ENCODE measurements at regions not wholly inside any gene's neighbourhood (a gene's known extent, or its start where the extent isn't known, plus 50 kb on each side); places are given as distances from the start of the nearest gene placed in this dataset.

DNA sequence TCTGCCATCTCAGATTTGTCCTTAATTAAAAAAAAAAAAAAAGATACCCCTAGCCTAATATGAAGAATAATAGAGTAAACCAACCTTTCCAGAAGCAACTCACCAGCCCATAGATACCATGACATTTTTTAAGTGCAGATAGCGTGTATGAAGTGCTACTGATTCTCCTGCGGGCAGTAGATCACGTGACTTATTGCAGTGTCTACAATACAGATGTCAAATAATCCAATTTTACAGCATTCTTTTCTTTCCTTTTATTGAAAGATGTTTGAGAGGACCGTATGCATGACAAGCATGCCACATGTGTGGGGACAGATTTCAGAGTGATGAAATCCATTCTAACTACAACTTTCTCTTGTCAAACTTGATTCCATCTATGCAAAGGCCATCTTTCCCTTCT is 232.9 kb upstream of the SP4 start:
- DNase-seq (ENCODE audit: insufficient read length, low spot score) (no peak), FAIRE-seq (no peak)
- TF ChIP-seq TAF1 (IDR thresholded peaks at IDR 0.05; ENCODE audit: low read depth, low read length): no peak
- no peak for TF ChIP-seq POLR2A (IDR thresholded peaks at IDR 0.05; ENCODE audit: low read depth, low read length)
- TF ChIP-seq PAX5 (IDR thresholded peaks at IDR 0.05; ENCODE audit: insufficient read depth, low read length, severe bottlenecking): no peak
- TF ChIP-seq POU2F2 (IDR thresholded peaks at IDR 0.05; ENCODE audit: low read depth, low read length): no peak
- no peak for TF ChIP-seq POLR2AphosphoS5 (IDR thresholded peaks at IDR 0.05; ENCODE audit: low read depth, low read length)
- no peak for TF ChIP-seq SPI1 (IDR thresholded peaks at IDR 0.05; ENCODE audit: low read depth, low read length)

DNA sequence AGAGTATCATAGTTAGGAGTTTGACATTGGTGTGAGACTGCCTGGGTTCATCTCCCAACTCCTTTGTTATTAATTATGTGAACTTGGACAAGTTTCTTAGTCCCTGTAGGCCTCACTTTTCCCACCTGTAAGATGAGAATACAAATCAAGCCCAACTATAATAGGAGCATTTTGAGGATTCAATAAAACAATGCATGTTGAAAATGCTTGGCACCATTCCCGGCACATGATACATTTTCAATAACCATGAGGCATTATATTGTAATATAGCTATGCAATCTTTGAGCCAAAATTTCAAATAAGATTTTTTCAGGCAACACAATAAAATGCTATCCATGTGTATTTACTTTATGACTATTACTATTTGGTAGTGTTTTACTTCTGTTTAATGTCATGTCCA is 229.0 kb upstream of the SP4 start:
- FAIRE-seq (no peak), DNase-seq (ENCODE audit: insufficient read length, low spot score) (no peak)
- TF ChIP-seq TAF1 (IDR thresholded peaks at IDR 0.05; ENCODE audit: low read depth, low read length) (no peak), POU2F2 (IDR thresholded peaks at IDR 0.05; ENCODE audit: low read depth, low read length) (no peak), POLR2A (IDR thresholded peaks at IDR 0.05; ENCODE audit: low read depth, low read length) (no peak), SPI1 (IDR thresholded peaks at IDR 0.05; ENCODE audit: low read depth, low read length) (no peak), POLR2AphosphoS5 (IDR thresholded peaks at IDR 0.05; ENCODE audit: low read depth, low read length) (no peak), PAX5 (IDR thresholded peaks at IDR 0.05; ENCODE audit: insufficient read depth, low read length, severe bottlenecking) (no peak)

DNA sequence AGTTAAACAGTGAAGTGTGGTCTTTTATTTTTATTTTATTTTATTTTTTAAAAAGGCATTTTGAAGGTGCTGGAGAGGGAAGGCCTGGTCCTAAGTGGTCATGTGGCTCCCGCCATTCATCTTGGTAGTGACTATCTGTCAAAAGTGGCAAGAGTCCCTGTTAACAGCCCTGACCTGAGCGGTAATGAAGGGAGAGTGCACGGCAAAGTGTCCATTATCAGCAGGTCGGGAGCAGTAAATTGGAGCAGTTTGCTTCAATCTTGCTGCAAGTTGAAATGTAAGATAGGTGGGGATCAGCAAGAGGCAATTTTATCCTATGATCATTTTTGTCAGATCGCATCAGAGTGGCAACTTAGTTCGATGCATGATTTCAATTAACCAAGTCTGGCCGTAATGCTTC is 227.4 kb upstream of the SP4 start:
- DNase-seq (ENCODE audit: insufficient read length, low spot score) (no peak), FAIRE-seq (no peak)
- TF ChIP-seq TAF1 (IDR thresholded peaks at IDR 0.05; ENCODE audit: low read depth, low read length): no peak
- no peak for TF ChIP-seq PAX5 (IDR thresholded peaks at IDR 0.05; ENCODE audit: insufficient read depth, low read length, severe bottlenecking)
- TF ChIP-seq POLR2A (IDR thresholded peaks at IDR 0.05; ENCODE audit: low read depth, low read length): no peak
- TF ChIP-seq POU2F2 (IDR thresholded peaks at IDR 0.05; ENCODE audit: low read depth, low read length): no peak
- TF ChIP-seq POLR2AphosphoS5 (IDR thresholded peaks at IDR 0.05; ENCODE audit: low read depth, low read length): no peak
- TF ChIP-seq SPI1 (IDR thresholded peaks at IDR 0.05; ENCODE audit: low read depth, low read length): no peak

DNA sequence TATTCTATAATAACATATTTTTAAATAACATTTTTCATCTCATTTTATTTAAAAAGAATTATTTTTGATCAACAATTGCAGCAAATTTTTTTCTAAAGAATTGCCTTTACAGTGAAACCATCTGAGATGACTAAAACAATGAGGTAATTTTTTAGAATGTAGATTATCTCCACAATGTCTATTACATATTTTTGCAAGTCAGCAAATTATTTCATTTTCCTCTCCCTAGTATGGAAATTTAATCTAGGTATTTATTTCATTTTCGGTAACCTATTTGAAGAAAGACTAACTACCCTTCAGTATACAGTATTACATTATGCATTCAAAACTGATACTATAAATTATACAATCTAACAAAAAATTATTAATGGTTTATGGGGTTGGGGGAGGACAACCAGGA is 213.2 kb upstream of the SP4 start:
- FAIRE-seq (no peak), DNase-seq (ENCODE audit: insufficient read length, low spot score) (no peak)
- TF ChIP-seq POLR2A (IDR thresholded peaks at IDR 0.05; ENCODE audit: low read depth, low read length) (no peak), SPI1 (IDR thresholded peaks at IDR 0.05; ENCODE audit: low read depth, low read length) (no peak), POLR2AphosphoS5 (IDR thresholded peaks at IDR 0.05; ENCODE audit: low read depth, low read length) (no peak), POU2F2 (IDR thresholded peaks at IDR 0.05; ENCODE audit: low read depth, low read length) (no peak), TAF1 (IDR thresholded peaks at IDR 0.05; ENCODE audit: low read depth, low read length) (no peak), PAX5 (IDR thresholded peaks at IDR 0.05; ENCODE audit: insufficient read depth, low read length, severe bottlenecking) (no peak)

DNA sequence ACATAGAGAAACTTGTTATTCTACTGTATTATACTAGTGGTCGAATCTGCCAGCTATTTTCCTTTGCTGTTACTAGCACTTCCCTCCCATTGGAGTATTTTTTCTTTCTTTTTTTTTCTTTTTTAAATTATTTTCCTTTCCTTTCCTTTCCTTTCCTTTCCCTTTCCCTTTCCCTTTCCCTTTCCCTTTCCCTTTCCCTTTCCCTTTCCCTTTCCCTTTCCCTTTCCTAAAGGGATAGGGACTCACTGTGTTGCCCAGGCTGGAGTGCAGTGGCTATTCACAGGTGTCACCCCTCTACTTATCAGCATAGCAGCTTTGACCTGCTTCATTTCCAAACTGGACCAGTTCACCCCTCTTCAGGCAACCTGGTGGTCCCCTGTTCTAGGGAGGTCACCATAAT is 212.6 kb upstream of the SP4 start:
- DNase-seq (ENCODE audit: insufficient read length, low spot score) (no peak), FAIRE-seq (no peak)
- TF ChIP-seq SPI1 (IDR thresholded peaks at IDR 0.05; ENCODE audit: low read depth, low read length): no peak

DNA sequence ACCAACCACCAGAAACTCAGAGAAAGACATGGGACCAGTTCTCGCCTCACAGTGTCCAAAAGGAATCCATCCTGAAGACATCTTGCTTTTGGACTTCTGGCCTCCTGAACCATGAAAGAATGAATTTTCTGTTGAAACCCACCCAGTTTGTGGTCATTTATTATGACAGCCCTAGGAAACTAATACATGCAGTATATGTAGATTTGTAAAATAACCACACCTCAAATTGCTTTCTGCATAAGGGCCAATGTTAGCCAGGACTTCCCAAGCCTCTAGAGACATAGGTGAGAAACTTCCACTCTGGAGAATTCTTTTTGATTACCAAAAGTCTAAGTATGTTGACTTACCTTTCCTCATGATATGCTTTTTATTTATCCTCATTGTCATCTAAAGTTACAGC is 210.5 kb upstream of the SP4 start:
- TF ChIP-seq POLR2AphosphoS5 (IDR thresholded peaks at IDR 0.05; ENCODE audit: low read depth, low read length) (no peak), POU2F2 (IDR thresholded peaks at IDR 0.05; ENCODE audit: low read depth, low read length) (no peak), SPI1 (IDR thresholded peaks at IDR 0.05; ENCODE audit: low read depth, low read length) (no peak), TAF1 (IDR thresholded peaks at IDR 0.05; ENCODE audit: low read depth, low read length) (no peak), PAX5 (IDR thresholded peaks at IDR 0.05; ENCODE audit: insufficient read depth, low read length, severe bottlenecking) (no peak), POLR2A (IDR thresholded peaks at IDR 0.05; ENCODE audit: low read depth, low read length) (no peak)
- no peak for FAIRE-seq
- DNase-seq (ENCODE audit: insufficient read length, low spot score): no peak

DNA sequence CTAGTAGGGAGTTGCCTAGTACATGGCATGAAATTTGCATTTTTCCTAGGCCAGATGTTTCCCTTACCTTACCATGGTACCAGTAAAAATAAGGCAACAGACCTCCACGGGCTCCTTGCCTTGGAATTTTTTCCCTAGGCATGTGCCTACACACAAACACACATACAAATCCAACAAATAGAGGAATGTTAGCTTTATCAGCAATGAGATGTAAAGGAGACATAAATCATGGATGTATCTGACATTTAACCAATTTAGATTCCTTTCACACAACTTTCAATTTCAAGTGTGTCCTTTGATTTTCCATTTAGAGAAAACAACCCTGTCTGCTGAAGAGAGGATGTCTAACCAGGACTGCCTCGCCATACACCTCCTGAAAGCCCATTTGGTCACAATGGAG is 209.7 kb upstream of the SP4 start:
- TF ChIP-seq PAX5 (IDR thresholded peaks at IDR 0.05; ENCODE audit: insufficient read depth, low read length, severe bottlenecking): no peak
- no peak for TF ChIP-seq POLR2AphosphoS5 (IDR thresholded peaks at IDR 0.05; ENCODE audit: low read depth, low read length)
- TF ChIP-seq POU2F2 (IDR thresholded peaks at IDR 0.05; ENCODE audit: low read depth, low read length): no peak
- TF ChIP-seq POLR2A (IDR thresholded peaks at IDR 0.05; ENCODE audit: low read depth, low read length): no peak
- TF ChIP-seq SPI1 (IDR thresholded peaks at IDR 0.05; ENCODE audit: low read depth, low read length): no peak
- TF ChIP-seq TAF1 (IDR thresholded peaks at IDR 0.05; ENCODE audit: low read depth, low read length): no peak
- DNase-seq (ENCODE audit: insufficient read length, low spot score): no peak
- no peak for FAIRE-seq

DNA sequence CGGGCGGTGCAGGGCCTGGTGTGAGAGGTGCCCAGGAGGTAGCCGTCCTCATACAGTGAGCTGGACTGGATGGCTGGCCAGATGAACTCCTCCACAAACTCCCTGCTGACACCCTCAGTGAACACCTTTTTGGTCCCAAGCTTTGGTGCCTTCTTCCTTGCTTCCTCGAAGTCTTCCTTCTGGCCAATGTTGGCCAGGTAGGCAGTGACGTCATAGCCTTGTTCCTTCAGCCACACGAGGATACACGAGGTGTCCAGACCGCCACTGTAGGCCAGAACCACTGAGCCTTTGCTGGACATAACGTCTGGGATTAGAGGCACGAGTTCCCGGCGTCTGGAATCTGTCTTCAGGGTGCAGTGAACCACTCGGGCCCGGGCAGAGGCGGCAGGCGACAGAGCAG is 206.8 kb upstream of the SP4 start:
- TF ChIP-seq POLR2A (IDR thresholded peaks at IDR 0.05; ENCODE audit: low read depth, low read length) (no peak), PAX5 (IDR thresholded peaks at IDR 0.05; ENCODE audit: insufficient read depth, low read length, severe bottlenecking) (no peak), POU2F2 (IDR thresholded peaks at IDR 0.05; ENCODE audit: low read depth, low read length) (no peak), SPI1 (IDR thresholded peaks at IDR 0.05; ENCODE audit: low read depth, low read length) (no peak), POLR2AphosphoS5 (IDR thresholded peaks at IDR 0.05; ENCODE audit: low read depth, low read length) (no peak)
- DNase-seq (ENCODE audit: insufficient read length, low spot score) (no peak), FAIRE-seq (no peak)

DNA sequence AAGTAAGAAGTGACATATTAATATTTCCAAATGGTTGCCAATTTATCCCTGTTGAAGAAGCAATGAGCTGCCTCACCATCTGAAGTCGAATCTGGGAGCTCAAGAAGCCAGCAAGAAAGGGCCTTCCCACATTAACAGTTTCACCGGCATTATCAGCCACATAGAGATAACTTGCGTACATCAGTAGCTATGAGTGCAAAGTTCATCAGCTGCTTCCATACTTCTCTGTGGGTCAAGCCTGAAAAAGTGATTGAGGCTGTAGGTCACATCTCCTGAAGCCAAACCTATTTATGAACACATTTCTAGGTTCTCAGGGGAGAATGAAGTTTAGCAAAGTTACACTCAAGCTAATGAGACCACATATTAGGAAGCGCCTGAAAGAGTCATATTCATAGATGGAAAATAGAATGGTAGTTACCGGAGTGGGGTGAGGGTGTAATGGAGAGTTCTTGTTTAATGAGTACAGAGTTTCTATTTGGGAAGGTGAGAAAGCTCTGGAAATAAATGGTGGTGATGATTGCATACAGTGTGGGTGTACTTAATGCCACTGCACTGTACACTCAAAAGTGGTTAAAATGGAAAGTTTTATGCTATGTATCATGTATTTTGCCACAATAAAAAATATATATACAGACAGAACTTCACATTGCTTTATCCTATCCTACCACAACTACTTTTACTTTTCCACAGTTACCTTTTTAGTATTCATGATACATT is 189.3 kb upstream of the SP4 start:
- FAIRE-seq (no peak), DNase-seq (ENCODE audit: insufficient read length, low spot score) (no peak)
- no peak for TF ChIP-seq SPI1 (IDR thresholded peaks at IDR 0.05; ENCODE audit: low read depth, low read length)

DNA sequence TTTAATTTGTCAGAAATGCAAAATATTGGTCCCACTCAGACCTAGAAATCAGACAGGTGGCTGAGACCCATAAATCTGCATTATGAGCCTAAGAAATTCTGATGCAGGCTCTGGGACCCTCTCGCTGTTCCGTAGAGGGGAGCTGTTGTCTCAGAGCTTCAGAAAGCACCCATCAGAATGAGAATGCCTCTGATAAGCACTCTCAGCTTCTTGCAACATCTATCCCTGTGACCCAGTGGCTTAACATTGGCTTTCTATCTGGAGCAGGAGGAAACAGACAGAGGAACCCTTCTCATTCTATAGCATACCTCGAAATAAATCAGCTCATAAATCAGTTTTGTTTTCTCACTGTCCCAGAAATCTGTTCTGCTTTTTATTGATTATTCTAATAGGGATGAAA is 184.6 kb upstream of the SP4 start:
- DNase-seq (ENCODE audit: insufficient read length, low spot score) (no peak), FAIRE-seq (no peak)
- no peak for TF ChIP-seq POU2F2 (IDR thresholded peaks at IDR 0.05; ENCODE audit: low read depth, low read length)
- TF ChIP-seq SPI1 (IDR thresholded peaks at IDR 0.05; ENCODE audit: low read depth, low read length): no peak

Measured in GM12891 (cell line).